ENCODE measurements at regions not wholly inside any gene's neighbourhood (a gene's known extent, or its start where the extent isn't known, plus 50 kb on each side); places are given as distances from the start of the nearest gene placed in this dataset.

DNA sequence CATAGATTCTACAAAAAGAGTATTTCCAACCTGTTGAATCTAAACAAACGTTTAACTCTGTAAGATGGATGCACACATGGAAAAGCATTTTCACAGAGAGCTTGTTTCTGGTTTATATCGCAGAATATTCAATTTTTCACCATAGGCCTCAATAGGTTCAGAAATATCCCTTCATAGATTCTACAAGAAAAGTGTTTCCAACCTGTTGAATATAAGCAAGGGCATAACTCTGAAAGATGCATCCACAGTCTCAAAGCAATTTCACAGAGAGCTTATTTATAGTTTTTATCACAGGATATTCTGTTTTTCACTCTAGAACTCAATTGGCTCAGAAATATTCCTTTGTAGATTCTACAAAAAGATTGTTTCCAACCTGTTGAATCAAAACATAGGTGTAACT is 1483.6 kb downstream of the UQCRFS1 start:
- Histone ChIP-seq H2AK5ac (ENCODE audit: insufficient read length, low read length) (no peak overlapping the region), H3K23me2 (ENCODE audit: insufficient read length, low read depth, low read length, poor library complexity, severe bottlenecking) (no peaks in the 10 kb centered on the region), H3K14ac (ENCODE audit: insufficient read depth, low read length) (no peak overlapping the region), H3K9ac (ENCODE audit: extremely low read depth, insufficient read length, low read length) (no peak overlapping the region), H2BK15ac (ENCODE audit: low read depth, low read length) (no peak overlapping the region), H3K79me1 (ENCODE audit: insufficient read depth, low read depth, low read length, poor library complexity, severe bottlenecking) (no peaks in the 10 kb centered on the region), H4K8ac (replicated peaks; ENCODE audit: insufficient read length, low read depth, low read length) (no peak overlapping the region), H4K20me1 (ENCODE audit: control insufficient read depth, insufficient read depth, insufficient read length) (no peaks in the 10 kb centered on the region), H4K5ac (ENCODE audit: insufficient read length, low read depth, low read length) (no peak overlapping the region), H2AFZ (ENCODE audit: low read length) (no peak overlapping the region), H3K56ac (ENCODE audit: insufficient read length, low read depth, low read length) (no peak overlapping the region), H2BK5ac (ENCODE audit: insufficient read length, low read length) (no peak overlapping the region), H3K4me1 (ENCODE audit: insufficient read depth, low read length) (no peaks in the 10 kb centered on the region), H3K23ac (ENCODE audit: insufficient read length, low read depth, low read length) (no peak overlapping the region), H3K18ac (ENCODE audit: insufficient read length, low read depth, low read length) (no peak overlapping the region), H3K27me3 (ENCODE audit: insufficient read depth, low read length) (no peaks in the 10 kb centered on the region), H2BK20ac (ENCODE audit: low read depth, low read length, poor library complexity, severe bottlenecking) (no peak overlapping the region), H3K27ac (ENCODE audit: insufficient read length, low read depth, low read length) (no peak overlapping the region), H3K4me2 (ENCODE audit: insufficient read depth, insufficient read length, low read length) (no peak overlapping the region), H3T11ph (ENCODE audit: low read length) (no peak overlapping the region), H3K79me2 (ENCODE audit: insufficient read depth, low read length) (no peaks in the 10 kb centered on the region), H4K91ac (ENCODE audit: insufficient read length, low read depth, low read length) (no peak overlapping the region), H3K4ac (ENCODE audit: low read depth, low read length) (no peak overlapping the region), H3K9me3 (ENCODE audit: control insufficient read depth, low read depth, low read length) (peaks cover 59% of the 10 kb centered on the region), H2BK120ac (ENCODE audit: low read depth, low read length, poor library complexity, severe bottlenecking) (no peak overlapping the region), H2BK12ac (ENCODE audit: insufficient read length, low read depth, low read length) (no peak overlapping the region)
- TF ChIP-seq, protein P1, sequence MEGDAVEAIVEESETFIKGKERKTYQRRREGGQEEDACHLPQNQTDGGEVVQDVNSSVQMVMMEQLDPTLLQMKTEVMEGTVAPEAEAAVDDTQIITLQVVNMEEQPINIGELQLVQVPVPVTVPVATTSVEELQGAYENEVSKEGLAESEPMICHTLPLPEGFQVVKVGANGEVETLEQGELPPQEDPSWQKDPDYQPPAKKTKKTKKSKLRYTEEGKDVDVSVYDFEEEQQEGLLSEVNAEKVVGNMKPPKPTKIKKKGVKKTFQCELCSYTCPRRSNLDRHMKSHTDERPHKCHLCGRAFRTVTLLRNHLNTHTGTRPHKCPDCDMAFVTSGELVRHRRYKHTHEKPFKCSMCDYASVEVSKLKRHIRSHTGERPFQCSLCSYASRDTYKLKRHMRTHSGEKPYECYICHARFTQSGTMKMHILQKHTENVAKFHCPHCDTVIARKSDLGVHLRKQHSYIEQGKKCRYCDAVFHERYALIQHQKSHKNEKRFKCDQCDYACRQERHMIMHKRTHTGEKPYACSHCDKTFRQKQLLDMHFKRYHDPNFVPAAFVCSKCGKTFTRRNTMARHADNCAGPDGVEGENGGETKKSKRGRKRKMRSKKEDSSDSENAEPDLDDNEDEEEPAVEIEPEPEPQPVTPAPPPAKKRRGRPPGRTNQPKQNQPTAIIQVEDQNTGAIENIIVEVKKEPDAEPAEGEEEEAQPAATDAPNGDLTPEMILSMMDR (conservative IDR thresholded peaks at IDR 0.05), result no peak
- Mint-ChIP-seq H3K4me1 (no peaks in the 10 kb centered on the region), H3K4me3 (no peak overlapping the region), H3K27ac (no peak overlapping the region), H3K27me3 (ENCODE audit: low read depth) (no peaks in the 10 kb centered on the region), H3K9me3 (peaks cover 50 to 78% of the 10 kb centered on the region in 2 experiments), H3K36me3 (ENCODE audit: insufficient read depth in 1 of 3, low read depth in 3 of 3) (peaks cover 38 to 62% (median 53%) of the 10 kb centered on the region in 3 experiments)
- DNase-seq, result no peak
- WGBS (ENCODE audit: extremely low coverage, insufficient read length, low lambda C conversion rate), result no CpG with 5 or more reads among the region's 2 CpGs
